Astrocyte of the spinal cord (primary cell): ENCODE measurements at regions not wholly inside any gene's neighbourhood (a gene's known extent, or its start where the extent isn't known, plus 50 kb on each side); places are given as distances from the start of the nearest gene placed in this dataset.
"Not testable (repeated sequence)": the region's sequence is repeated elsewhere in the genome, so short reads cannot be mapped to it uniquely, and the experiment has no call there.

Experiments used
- DNase-seq: peaks from one replicate; pipeline ENCODE4 v3.0.0; 2011; ENCODE audit warnings: low read depth, low spot score
- H3K4me3 ChIP-seq: 2 replicates; pipeline ENCODE4 v1.5.1; 2011; ENCODE audit warnings: low read depth, mild to moderate bottlenecking, low read length, moderate library complexity
- CTCF ChIP-seq: IDR thresholded peaks from 2 replicates; pipeline ENCODE4 v1.5.1; 2012; ENCODE audit warnings: low read depth, mild to moderate bottlenecking, low read length, inconsistent platforms
- in situ Hi-C: cut with HindIII; loops from 2 replicates; pipeline ENCODE4 v1.10.0; 2017; ENCODE audit warnings: low sequenced_read_pairs

DNA sequence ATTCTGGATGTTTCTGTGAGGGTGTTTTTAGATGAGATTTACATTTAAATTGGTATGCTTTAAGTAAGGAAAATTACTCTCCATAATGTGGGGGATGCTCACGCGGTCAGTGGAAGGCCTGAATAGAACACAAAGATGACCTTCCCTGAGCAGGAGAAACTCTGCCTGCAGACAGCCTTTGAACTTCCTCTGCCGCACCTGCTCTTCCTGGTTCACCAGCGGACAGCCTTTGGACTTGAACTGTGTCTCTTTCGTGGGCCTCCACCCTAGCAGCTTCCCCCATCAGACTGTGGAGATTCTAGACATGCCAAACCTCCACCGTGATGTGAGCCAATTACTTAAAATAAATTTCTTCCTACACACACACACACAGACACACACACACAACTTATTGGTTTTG, 210.7 kb downstream of the EFCAB11 start:
- in situ Hi-C loops, result no loop called here
- no peak for TF ChIP-seq CTCF
- H3K4me3 ChIP-seq, result no peak overlapping the region
- DNase-seq, result no peak

GRCh38 chr14:89740241-89740640, 214.3 kb downstream of the EFCAB11 start:
- no peak overlapping the region for H3K4me3 ChIP-seq
- DNase-seq, result no peak
- TF ChIP-seq CTCF, result no peak
- in situ Hi-C loops, result no loop called here

- no peak overlapping the region for H3K4me3 ChIP-seq
- no peak for DNase-seq
- in situ Hi-C loops, result no loop called here
- TF ChIP-seq CTCF, result no peak
Observed at GRCh38 chr14:89736881-89737280, 217.6 kb downstream of the EFCAB11 start.

DNA sequence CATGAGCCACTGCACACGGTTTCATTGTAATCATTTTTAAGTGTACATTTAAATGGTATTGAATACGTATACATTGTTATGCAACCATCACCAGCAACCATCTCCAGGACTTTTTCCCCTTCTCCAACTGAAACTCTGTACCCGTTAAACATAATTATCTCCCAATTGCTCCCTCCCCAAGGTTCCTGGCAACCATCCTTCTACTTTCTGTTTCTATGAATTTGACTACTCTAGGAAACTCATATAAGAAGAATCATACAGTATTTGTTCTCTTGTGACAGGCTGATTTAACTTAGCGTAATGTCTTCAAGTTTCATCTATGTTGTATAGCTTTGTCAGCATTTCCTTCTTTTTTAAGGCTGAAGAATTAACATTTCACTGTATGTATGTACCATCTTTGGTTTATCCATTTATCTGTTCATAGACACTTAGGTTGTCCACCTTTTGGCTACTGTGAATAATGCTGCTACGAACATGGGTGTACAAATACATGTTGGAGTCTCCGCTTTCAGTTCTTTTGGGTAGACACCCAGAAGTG, 223.1 kb downstream of the EFCAB11 start:
- no peak for DNase-seq
- H3K4me3 ChIP-seq, result no peak overlapping the region
- in situ Hi-C loops, result no loop called here
- TF ChIP-seq CTCF, result no peak

DNA sequence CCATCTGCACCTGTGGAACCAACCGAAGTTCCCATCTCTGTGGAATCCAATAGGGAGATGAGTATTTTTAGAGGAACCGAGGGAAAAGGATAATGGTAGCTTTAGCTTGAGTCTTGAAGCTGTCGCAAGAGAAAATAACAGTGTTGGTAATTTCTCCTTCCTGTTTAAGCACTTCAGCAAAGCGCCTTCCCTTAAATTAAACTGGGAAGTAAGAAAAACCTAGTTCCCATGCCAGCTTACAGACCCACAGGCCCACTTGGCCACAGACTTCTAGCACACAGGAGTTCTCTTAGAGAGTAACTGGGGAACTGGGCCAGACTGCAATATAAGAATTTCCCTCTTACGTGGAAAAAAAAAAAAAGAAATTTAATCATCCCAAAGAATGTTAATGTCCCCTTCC, 223.8 kb downstream of the EFCAB11 start:
- in situ Hi-C loops, result no loop called here
- no peak overlapping the region for H3K4me3 ChIP-seq
- TF ChIP-seq CTCF, result no peak
- no peak for DNase-seq

GRCh38 chr14:89728964-89729363, 225.6 kb downstream of the EFCAB11 start:
- no peak for TF ChIP-seq CTCF
- in situ Hi-C loops, result no loop called here
- DNase-seq, result no peak
- H3K4me3 ChIP-seq, result no peak overlapping the region

DNA sequence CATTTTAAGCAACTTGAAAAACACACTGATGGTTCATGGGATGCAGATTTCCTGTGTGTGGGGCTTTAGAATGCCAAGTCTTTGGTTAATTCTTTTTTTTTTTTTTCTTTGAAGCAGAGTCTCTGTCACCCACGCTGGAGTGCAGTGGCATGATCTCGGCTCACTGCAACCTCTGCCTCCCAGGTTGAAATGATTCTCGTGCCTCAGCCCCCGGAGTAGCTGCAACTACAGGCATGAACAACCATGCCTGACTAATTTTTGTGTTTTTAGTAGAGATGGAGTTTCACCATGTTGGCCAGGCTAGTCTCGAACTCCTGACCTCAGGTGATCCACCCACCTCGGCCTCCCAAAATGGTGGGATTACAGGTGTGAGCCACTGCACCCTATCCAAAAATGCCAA, 228.3 kb downstream of the EFCAB11 start:
- H3K4me3 ChIP-seq, in situ Hi-C loops, DNase-seq: not testable (repeated sequence)
